ACHN (cell line): ENCODE measurements at regions not wholly inside any gene's neighbourhood (a gene's known extent, or its start where the extent isn't known, plus 50 kb on each side); places are given as distances from the start of the nearest gene placed in this dataset.

ENCODE experiments used
- DNase-seq: peaks from one replicate; pipeline ENCODE4 v3.0.0-alpha.2; 2015
- in situ Hi-C: cut with HindIII; loops from 2 replicates; pipeline ENCODE4 v1.10.0; 2017; ENCODE audit warnings: low sequenced_read_pairs, low pct_ligation_motif_present, low pct_unique_long_range_greater_than_20kb

GRCh38 chr18:46332921-46333341 lies 228.7 kb downstream of the HAUS1 start:
- in situ Hi-C loops = no loop called here
- DNase-seq = no peak

- no peak for DNase-seq
- in situ Hi-C loops = no loop called here
Observed at GRCh38 chr18:46333431-46334135, 229.4 kb downstream of the HAUS1 start.

GRCh38 chr18:46334868-46335281 lies 230.7 kb downstream of the HAUS1 start:
- DNase-seq = no peak
- in situ Hi-C loops = no loop called here

GRCh38 chr18:46335534-46336101 lies 231.4 kb downstream of the HAUS1 start:
- in situ Hi-C loops = no loop called here
- no peak for DNase-seq

- DNase-seq = no peak
- in situ Hi-C loops = no loop called here
Observed at GRCh38 chr18:46336278-46337111, 232.3 kb downstream of the HAUS1 start.

GRCh38 chr18:46337271-46337670 lies 233.1 kb downstream of the HAUS1 start:
- no peak for DNase-seq
- in situ Hi-C loops = no loop called here

- DNase-seq = no peak
- in situ Hi-C loops = no loop called here
Observed at GRCh38 chr18:46338205-46338604, 234.0 kb downstream of the HAUS1 start.

- in situ Hi-C loops = no loop called here
- DNase-seq = no peak
Observed at GRCh38 chr18:46338766-46339165, 234.6 kb downstream of the HAUS1 start.

- no peak for DNase-seq
- in situ Hi-C loops = no loop called here
Observed at GRCh38 chr18:46340716-46341115, 236.5 kb downstream of the HAUS1 start.

- DNase-seq = no peak
- in situ Hi-C loops = no loop called here
Observed at GRCh38 chr18:46341986-46342525, 237.9 kb downstream of the HAUS1 start.

GRCh38 chr18:46343456-46343855 lies 239.3 kb downstream of the HAUS1 start:
- in situ Hi-C loops = no loop called here
- DNase-seq = no peak

GRCh38 chr18:46343931-46344372 lies 239.8 kb downstream of the HAUS1 start:
- no peak for DNase-seq
- in situ Hi-C loops = no loop called here

GRCh38 chr18:46344416-46345180 lies 240.4 kb downstream of the HAUS1 start:
- no peak for DNase-seq
- in situ Hi-C loops = no loop called here

- in situ Hi-C loops = no loop called here
- no peak for DNase-seq
Observed at GRCh38 chr18:46345181-46345465, 240.9 kb downstream of the HAUS1 start.

- no peak for DNase-seq
Observed at GRCh38 chr18:46346213-46346612, 242.0 kb downstream of the HAUS1 start.

GRCh38 chr18:46346896-46347630 lies 242.9 kb downstream of the HAUS1 start:
- in situ Hi-C loops = no loop called here
- DNase-seq = no peak

More at GRCh38 chr18:46346213-46346612, 242.0 kb downstream of the HAUS1 start:
- in situ Hi-C loops = no loop called here

- no peak for DNase-seq
- in situ Hi-C loops = no loop called here
Observed at GRCh38 chr18:46350598-46351159, 246.5 kb downstream of the HAUS1 start.
